PFSK-1 (cell line): ENCODE measurements at regions not wholly inside any gene's neighbourhood (a gene's known extent, or its start where the extent isn't known, plus 50 kb on each side); places are given as distances from the start of the nearest gene placed in this dataset.

Experiments used
- FOXP2 ChIP-seq: optimal IDR thresholded peaks from 2 replicates; pipeline ENCODE3; 2011; ENCODE audit warnings: borderline replicate concordance, control low read depth, inconsistent platforms; ENCODE audit not compliant: insufficient read depth; ENCODE audit errors: extremely low read length, extremely low read depth
- POLR2AphosphoS5 ChIP-seq: IDR thresholded peaks from 2 replicates; pipeline ENCODE4 v1.6.1; 2012; ENCODE audit warnings: low read depth, mild to moderate bottlenecking, control low read depth, low read length, moderate library complexity
- SIN3A ChIP-seq: IDR thresholded peaks from 2 replicates; pipeline ENCODE4 v1.6.1; 2012; ENCODE audit warnings: mild to moderate bottlenecking, low read length, moderate library complexity, borderline replicate concordance; ENCODE audit not compliant: insufficient read depth
- TAF1 ChIP-seq: IDR thresholded peaks from 2 replicates; pipeline ENCODE4 v1.6.1; 2012; ENCODE audit warnings: low read length, control low read depth, borderline replicate concordance; ENCODE audit not compliant: insufficient read depth
- TF ChIP-seq, protein P1 (sequence below), 2 experiments: IDR thresholded peaks; 2 replicates each; pipeline versions ENCODE4 v1.6.1 to v1.8.0; 2011 to 2012; ENCODE audit warnings: low read depth in 2 of 2, low read length in 2 of 2, control low read depth in 1 of 2, inconsistent platforms in 1 of 2, mild to moderate bottlenecking in 1 of 2, moderate library complexity in 1 of 2; ENCODE audit not compliant: insufficient read depth in 1 of 2

DNA sequence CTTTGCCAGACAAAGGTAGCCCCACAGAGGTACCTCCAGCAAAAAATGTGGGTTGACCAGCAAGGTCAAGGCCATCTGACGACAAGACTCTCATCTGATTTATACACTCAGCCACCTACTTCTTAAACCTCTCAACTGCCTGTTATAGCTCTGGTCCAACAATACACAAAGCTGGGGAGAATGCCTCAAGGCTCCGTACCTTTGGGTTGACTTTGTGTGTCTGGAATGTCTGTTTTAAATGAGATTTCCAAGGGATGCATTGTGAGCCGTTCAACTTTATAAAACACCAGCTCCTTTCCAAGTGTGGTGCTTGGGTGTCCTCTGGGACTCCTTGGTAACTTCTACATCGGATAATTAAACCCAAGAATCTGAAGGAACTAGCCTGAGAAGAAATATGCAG, 167.0 kb upstream of the RPL34 start:
- TF ChIP-seq TAF1 (no peak), POLR2AphosphoS5 (no peak), SIN3A (no peak), FOXP2 (no peak)
- TF ChIP-seq, protein P1, sequence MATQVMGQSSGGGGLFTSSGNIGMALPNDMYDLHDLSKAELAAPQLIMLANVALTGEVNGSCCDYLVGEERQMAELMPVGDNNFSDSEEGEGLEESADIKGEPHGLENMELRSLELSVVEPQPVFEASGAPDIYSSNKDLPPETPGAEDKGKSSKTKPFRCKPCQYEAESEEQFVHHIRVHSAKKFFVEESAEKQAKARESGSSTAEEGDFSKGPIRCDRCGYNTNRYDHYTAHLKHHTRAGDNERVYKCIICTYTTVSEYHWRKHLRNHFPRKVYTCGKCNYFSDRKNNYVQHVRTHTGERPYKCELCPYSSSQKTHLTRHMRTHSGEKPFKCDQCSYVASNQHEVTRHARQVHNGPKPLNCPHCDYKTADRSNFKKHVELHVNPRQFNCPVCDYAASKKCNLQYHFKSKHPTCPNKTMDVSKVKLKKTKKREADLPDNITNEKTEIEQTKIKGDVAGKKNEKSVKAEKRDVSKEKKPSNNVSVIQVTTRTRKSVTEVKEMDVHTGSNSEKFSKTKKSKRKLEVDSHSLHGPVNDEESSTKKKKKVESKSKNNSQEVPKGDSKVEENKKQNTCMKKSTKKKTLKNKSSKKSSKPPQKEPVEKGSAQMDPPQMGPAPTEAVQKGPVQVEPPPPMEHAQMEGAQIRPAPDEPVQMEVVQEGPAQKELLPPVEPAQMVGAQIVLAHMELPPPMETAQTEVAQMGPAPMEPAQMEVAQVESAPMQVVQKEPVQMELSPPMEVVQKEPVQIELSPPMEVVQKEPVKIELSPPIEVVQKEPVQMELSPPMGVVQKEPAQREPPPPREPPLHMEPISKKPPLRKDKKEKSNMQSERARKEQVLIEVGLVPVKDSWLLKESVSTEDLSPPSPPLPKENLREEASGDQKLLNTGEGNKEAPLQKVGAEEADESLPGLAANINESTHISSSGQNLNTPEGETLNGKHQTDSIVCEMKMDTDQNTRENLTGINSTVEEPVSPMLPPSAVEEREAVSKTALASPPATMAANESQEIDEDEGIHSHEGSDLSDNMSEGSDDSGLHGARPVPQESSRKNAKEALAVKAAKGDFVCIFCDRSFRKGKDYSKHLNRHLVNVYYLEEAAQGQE (IDR thresholded peaks at IDR 0.05; ENCODE audit: insufficient read depth in 1 of 2, low read depth in 2 of 2, low read length in 2 of 2) = no peak

DNA sequence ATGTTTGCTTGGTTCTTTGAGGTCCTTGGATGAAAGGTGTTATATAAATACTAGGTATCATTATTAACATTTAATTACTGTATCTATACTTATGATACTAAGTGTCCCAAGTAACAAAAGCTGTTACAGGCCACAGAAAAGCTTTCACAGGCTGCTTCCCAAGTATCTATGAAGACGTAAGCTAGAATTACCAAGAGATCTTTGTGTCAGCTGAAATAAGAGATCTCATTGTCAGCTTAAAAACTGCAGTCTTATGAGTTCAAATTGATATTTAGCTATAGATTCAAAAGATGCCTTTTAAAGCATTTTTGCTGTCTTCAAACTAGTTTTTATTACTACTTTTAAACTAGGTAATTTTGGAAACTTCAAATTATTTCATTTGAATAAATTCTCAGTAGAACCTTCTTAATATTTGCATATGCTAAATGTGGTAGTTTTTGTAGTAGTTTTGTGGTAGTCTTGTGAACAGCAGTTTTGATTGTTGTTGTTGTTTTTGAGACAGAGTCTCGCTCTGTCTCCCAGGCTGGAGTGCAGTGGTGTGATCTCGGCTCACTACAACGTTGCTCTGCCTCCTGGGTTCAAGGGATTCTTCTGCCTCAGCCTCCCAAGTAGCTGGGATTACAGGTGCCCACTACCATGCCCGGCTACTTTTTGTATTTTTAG, 170.0 kb upstream of the RPL34 start:
- TF ChIP-seq, protein P1 (IDR thresholded peaks at IDR 0.05; ENCODE audit: insufficient read depth in 1 of 2, low read depth in 2 of 2, low read length in 2 of 2) = no peak
- no peak for TF ChIP-seq SIN3A
- TF ChIP-seq TAF1 = no peak
- TF ChIP-seq FOXP2 = no peak
- TF ChIP-seq POLR2AphosphoS5 = no peak

DNA sequence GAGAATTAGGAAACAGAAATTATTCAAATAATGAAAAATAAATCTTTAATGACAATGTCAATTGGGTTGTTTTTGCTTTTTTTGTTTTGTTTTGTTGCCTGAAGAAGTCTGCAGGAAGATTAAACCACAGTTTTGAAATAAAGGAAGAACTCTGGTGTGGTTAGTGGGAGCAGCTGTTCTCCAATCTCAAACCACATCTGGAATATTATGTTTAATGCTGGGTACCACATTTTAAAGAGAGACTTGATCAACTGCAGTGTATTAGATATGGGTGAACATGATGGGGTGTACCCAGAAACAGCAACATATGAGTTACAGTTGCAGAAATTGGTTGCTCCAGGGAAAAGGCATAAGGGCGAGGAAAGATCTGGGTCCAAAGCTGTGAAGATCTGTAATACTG, 171.2 kb upstream of the RPL34 start:
- TF ChIP-seq, protein P1 (IDR thresholded peaks at IDR 0.05; ENCODE audit: insufficient read depth in 1 of 2, low read depth in 2 of 2, low read length in 2 of 2) = no peak
- TF ChIP-seq FOXP2 (no peak), SIN3A (no peak), POLR2AphosphoS5 (no peak), TAF1 (no peak)

DNA sequence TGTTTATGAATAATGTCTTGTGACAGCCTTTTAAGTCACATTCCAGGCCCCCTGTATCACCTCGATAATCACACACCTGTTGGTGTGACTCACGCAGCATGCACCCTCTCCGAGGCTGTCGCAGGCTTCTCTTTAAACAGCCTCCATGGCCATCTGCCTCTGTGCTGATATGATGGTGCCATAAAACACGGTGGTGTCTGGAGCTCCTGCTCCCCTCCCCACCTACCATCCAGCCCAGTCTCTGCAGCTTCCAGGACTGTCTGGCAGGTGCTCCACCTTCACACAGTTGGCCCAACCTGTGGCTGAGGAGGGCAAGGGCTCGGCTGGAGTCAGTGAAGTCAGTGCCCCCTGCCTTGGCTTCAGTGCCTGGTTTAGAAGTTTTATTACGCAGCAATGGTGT, 173.8 kb upstream of the RPL34 start:
- TF ChIP-seq TAF1 (no peak), SIN3A (no peak), FOXP2 (no peak)

DNA sequence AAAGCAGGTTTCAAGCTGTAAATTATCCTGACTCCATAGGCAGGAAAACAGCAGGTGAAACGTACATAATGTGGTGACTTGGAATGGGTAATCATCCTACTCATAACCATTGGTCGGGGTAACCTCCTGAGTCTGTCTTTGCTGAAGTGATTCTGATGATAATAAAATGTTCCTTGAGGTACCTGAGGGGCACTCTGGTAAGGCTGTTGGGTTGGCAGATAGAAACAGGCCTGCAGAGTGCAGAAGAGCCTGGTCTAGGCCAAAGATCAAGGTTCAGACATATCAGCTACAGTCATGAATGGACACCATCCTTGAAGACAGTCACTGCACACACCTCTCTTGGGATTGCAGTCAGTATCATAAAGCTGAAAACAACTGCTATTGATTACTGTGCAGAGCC, 174.7 kb upstream of the RPL34 start:
- TF ChIP-seq, protein P1 (IDR thresholded peaks at IDR 0.05; ENCODE audit: insufficient read depth in 1 of 2, low read depth in 2 of 2, low read length in 2 of 2) = no peak
- TF ChIP-seq POLR2AphosphoS5 = no peak
- no peak for TF ChIP-seq FOXP2
- TF ChIP-seq SIN3A = no peak
- no peak for TF ChIP-seq TAF1
